ENCODE measurements at regions not wholly inside any gene's neighbourhood (a gene's known extent, or its start where the extent isn't known, plus 50 kb on each side); places are given as distances from the start of the nearest gene placed in this dataset.
"Not testable (repeated sequence)": the region's sequence is repeated elsewhere in the genome, so short reads cannot be mapped to it uniquely, and the experiment has no call there.

DNA sequence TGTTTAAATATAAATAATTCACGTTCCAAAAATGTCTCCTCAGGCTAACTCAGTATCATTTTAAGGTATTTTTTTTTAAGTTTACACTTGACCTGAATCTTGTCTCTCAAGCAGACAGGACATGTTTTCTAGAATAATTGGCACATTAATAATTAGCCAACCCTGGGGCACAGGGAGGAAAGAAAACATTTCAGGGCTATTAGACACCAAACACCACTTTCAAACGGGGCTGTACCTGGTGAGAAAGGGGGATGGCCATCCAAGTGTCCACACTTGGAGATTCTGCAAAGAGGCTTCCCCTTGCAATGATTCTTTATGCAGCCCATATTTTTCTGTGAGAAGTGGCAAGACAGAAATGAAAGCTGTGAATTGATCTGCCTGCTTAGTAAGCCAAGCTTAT, 560.8 kb downstream of the CD109 start:
- ATAC-seq (no peak), DNase-seq (no peak)

DNA sequence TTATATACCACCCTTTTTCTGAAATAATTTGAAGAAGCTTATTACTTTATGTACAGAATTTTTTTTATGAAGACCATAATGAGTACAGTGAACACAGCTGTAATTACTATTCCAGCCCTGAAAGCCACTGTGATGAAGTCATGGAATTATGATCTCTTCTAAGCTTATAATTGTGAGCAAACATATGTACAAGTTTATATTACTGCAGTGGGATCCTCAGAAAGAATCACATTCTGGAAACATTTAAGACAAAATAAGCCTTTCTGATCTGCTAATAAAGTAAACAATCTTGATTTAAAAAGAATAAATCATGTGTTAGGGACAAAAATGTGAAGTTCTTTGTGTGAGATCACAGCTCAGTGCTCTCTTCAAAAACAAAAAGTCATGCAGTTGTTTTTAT, 560.4 kb downstream of the CD109 start:
- Histone ChIP-seq H3K4me3 (ENCODE audit: low read length) (no peak overlapping the region), H3K36me3 (ENCODE audit: control insufficient read depth, insufficient read depth, low read length) (no peaks in the 10 kb centered on the region), H3K27ac (ENCODE audit: low read length) (no peak overlapping the region), H3K4me1 (ENCODE audit: control insufficient read depth, insufficient read depth, low read length) (no peaks in the 10 kb centered on the region), H3K9me3 (ENCODE audit: control insufficient read depth, insufficient read depth, low read length) (no peaks in the 10 kb centered on the region), H3K27me3 (ENCODE audit: control insufficient read depth, insufficient read depth, low read length) (no peaks in the 10 kb centered on the region)
- H3K36me3 Mint-ChIP-seq, result no peaks in the 10 kb centered on the region
- H3K4me3 Mint-ChIP-seq, result no peak overlapping the region
- DNase-seq (no peak), ATAC-seq (no peak)
- no peaks in the 10 kb centered on the region for H3K9me3 Mint-ChIP-seq
- intact Hi-C loops (cut with micrococcal nuclease), result no loop called here
- TF ChIP-seq, protein P1, sequence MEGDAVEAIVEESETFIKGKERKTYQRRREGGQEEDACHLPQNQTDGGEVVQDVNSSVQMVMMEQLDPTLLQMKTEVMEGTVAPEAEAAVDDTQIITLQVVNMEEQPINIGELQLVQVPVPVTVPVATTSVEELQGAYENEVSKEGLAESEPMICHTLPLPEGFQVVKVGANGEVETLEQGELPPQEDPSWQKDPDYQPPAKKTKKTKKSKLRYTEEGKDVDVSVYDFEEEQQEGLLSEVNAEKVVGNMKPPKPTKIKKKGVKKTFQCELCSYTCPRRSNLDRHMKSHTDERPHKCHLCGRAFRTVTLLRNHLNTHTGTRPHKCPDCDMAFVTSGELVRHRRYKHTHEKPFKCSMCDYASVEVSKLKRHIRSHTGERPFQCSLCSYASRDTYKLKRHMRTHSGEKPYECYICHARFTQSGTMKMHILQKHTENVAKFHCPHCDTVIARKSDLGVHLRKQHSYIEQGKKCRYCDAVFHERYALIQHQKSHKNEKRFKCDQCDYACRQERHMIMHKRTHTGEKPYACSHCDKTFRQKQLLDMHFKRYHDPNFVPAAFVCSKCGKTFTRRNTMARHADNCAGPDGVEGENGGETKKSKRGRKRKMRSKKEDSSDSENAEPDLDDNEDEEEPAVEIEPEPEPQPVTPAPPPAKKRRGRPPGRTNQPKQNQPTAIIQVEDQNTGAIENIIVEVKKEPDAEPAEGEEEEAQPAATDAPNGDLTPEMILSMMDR (IDR thresholded peaks at IDR 0.05), result no peak
- H3K27me3 Mint-ChIP-seq (ENCODE audit: low read depth in 2 of 2), result no peaks in the 10 kb centered on the region
- H3K4me1 Mint-ChIP-seq, result no peaks in the 10 kb centered on the region
- no peak overlapping the region for H3K27ac Mint-ChIP-seq

More for the DNA sequence above, 560.8 kb downstream of the CD109 start:
- no peaks in the 10 kb centered on the region for H3K9me3 ChIP-seq (ENCODE audit: control insufficient read depth, insufficient read depth, low read length)
- H3K27me3 ChIP-seq (ENCODE audit: control insufficient read depth, insufficient read depth, low read length), result no peaks in the 10 kb centered on the region
- H3K4me1 ChIP-seq (ENCODE audit: control insufficient read depth, insufficient read depth, low read length), result no peaks in the 10 kb centered on the region
- H3K36me3 Mint-ChIP-seq, result no peaks in the 10 kb centered on the region
- H3K36me3 ChIP-seq (ENCODE audit: control insufficient read depth, insufficient read depth, low read length), result no peaks in the 10 kb centered on the region
- WGBS (ENCODE audit: insufficient coverage), result 67% methylated on average over 1 of the region's 2 CpGs
- H3K27me3 Mint-ChIP-seq (ENCODE audit: low read depth in 2 of 2), result no peaks in the 10 kb centered on the region
- intact Hi-C loops (cut with micrococcal nuclease), result no loop called here
- H3K4me3 ChIP-seq (ENCODE audit: low read length), result no peak overlapping the region
- H3K27ac Mint-ChIP-seq, result no peak overlapping the region
- H3K4me1 Mint-ChIP-seq, result no peaks in the 10 kb centered on the region
- no peak overlapping the region for H3K4me3 Mint-ChIP-seq
- no peak overlapping the region for H3K27ac ChIP-seq (ENCODE audit: low read length)
- H3K9me3 Mint-ChIP-seq, result no peaks in the 10 kb centered on the region
- TF ChIP-seq, protein P1 (IDR thresholded peaks at IDR 0.05), result no peak

DNA sequence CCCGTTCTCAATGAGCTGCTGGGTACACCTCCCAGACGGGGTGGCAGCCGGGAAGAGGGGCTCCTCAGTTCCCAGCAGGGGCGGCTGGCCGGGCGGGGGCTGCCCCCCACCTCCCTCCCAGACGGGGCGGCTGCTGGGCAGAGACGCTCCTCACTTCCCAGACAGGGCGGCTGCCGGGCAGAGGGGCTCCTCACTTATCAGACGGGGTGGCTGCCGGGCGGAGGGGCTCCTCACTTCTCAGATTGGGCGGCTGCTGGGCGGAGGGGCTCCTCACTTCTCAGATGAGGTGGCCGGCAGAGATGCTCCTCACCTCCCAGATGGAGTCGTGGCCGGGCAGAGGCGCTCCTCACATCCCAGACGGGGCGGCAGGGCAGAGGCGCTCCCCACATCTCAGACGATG, 559.0 kb downstream of the CD109 start:
- H3K27ac Mint-ChIP-seq; H3K9me3 Mint-ChIP-seq; intact Hi-C loops (cut with micrococcal nuclease); DNase-seq; H3K27ac ChIP-seq (ENCODE audit: low read length); H3K4me3 Mint-ChIP-seq; H3K36me3 Mint-ChIP-seq; H3K4me3 ChIP-seq (ENCODE audit: low read length); H3K4me1 ChIP-seq (ENCODE audit: control insufficient read depth, insufficient read depth, low read length); H3K4me1 Mint-ChIP-seq; H3K27me3 Mint-ChIP-seq (ENCODE audit: low read depth in 2 of 2); H3K9me3 ChIP-seq (ENCODE audit: control insufficient read depth, insufficient read depth, low read length); H3K36me3 ChIP-seq (ENCODE audit: control insufficient read depth, insufficient read depth, low read length); H3K27me3 ChIP-seq (ENCODE audit: control insufficient read depth, insufficient read depth, low read length); ATAC-seq: not testable (repeated sequence)
- WGBS (ENCODE audit: insufficient coverage), result 95% methylated on average over 24 of the region's 24 CpGs

DNA sequence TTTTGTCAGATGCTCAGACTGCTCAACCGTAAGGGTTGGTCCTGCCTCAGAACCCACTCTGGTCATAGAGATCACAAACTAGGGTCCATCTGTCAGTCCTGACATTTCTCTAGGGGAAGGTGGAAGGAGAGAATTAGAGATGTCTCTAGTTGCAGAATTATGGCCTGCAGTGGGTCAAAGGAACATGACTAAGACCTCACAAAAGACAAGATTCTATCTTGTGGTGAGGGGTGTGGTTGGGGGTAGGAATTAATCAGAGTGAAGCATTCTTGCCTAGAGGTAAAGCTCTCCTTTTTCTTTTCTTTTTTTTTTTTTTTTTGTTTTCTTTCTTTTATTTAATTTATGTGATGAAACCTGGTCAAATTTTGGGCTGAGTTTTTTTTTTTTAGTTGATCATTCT, 558.1 kb downstream of the CD109 start:
- H3K36me3 Mint-ChIP-seq; H3K4me1 ChIP-seq (ENCODE audit: control insufficient read depth, insufficient read depth, low read length); H3K4me1 Mint-ChIP-seq; H3K27ac ChIP-seq (ENCODE audit: low read length); H3K4me3 ChIP-seq (ENCODE audit: low read length); intact Hi-C loops (cut with micrococcal nuclease); DNase-seq; H3K9me3 ChIP-seq (ENCODE audit: control insufficient read depth, insufficient read depth, low read length); H3K36me3 ChIP-seq (ENCODE audit: control insufficient read depth, insufficient read depth, low read length); H3K27me3 ChIP-seq (ENCODE audit: control insufficient read depth, insufficient read depth, low read length); ATAC-seq; H3K27ac Mint-ChIP-seq; H3K9me3 Mint-ChIP-seq; H3K4me3 Mint-ChIP-seq; H3K27me3 Mint-ChIP-seq (ENCODE audit: low read depth in 2 of 2): not testable (repeated sequence)
- WGBS (ENCODE audit: insufficient coverage), result 100% methylated on average over 1 of the region's 1 CpG

DNA sequence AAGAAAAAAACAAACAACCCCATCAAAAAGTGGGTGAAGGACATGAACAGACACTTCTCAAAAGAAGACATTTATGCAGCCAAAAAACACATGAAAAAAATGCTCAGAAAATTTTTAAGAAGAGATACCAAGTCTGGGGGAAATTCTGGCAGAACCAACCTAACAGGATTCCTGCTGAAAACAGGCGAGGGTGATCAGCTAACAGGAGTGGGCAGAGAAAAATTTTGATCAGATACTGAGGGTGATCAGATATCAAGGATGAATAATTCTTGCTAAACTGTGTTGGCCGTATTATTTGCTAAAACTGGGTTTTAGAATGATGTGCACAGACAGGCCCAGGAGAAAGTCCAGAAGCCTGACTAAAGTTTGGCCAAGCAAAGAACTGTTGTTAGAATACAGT, 557.3 kb downstream of the CD109 start:
- Mint-ChIP-seq H3K9me3 (no peaks in the 10 kb centered on the region), H3K27ac (no peak overlapping the region), H3K4me3 (no peak overlapping the region), H3K36me3 (no peaks in the 10 kb centered on the region), H3K27me3 (ENCODE audit: low read depth in 2 of 2) (no peaks in the 10 kb centered on the region), H3K4me1 (no peaks in the 10 kb centered on the region)
- H3K4me3 ChIP-seq (ENCODE audit: low read length), result no peak overlapping the region
- DNase-seq (no peak), ATAC-seq (no peak)
- H3K36me3 ChIP-seq (ENCODE audit: control insufficient read depth, insufficient read depth, low read length), result no peaks in the 10 kb centered on the region
- no peaks in the 10 kb centered on the region for H3K9me3 ChIP-seq (ENCODE audit: control insufficient read depth, insufficient read depth, low read length)
- H3K27ac ChIP-seq (ENCODE audit: low read length), result no peak overlapping the region
- H3K4me1 ChIP-seq (ENCODE audit: control insufficient read depth, insufficient read depth, low read length), result no peaks in the 10 kb centered on the region
- intact Hi-C loops (cut with micrococcal nuclease), result no loop called here
- no peaks in the 10 kb centered on the region for H3K27me3 ChIP-seq (ENCODE audit: control insufficient read depth, insufficient read depth, low read length)
- TF ChIP-seq, protein P1 (IDR thresholded peaks at IDR 0.05), result no peak
- WGBS (ENCODE audit: insufficient coverage), result 82% methylated on average over 2 of the region's 2 CpGs
